K562 (cell line): ENCODE measurements at regions not wholly inside any gene's neighbourhood (a gene's known extent, or its start where the extent isn't known, plus 50 kb on each side); places are given as distances from the start of the nearest gene placed in this dataset.

ENCODE experiments used
- ATAC-seq: fragments of 200-7000 bp; cut with Tn5 transposase; 3 replicates; pipeline ENCODE4 v1.9.1; 2020; ENCODE audit warnings: moderate library complexity
- BruUV-seq: library from RNA; stranded (reverse); fragments of 400-500 nt; replicated peaks from 2 replicates; lab custom pipeline; 2021; lab: Mats Ljungman, UMichigan
- CTCF ChIA-PET: fragments of 300-600 bp; formaldehyde crosslinking; extraction: SDS; loops from one replicate; lab custom pipeline; 2021; ENCODE audit warnings: low intra/inter-chr PET ratio; lab: Yijun Ruan, JAX
- POLR2A ChIA-PET: fragments of 300-600, 350-650 bp; sonication (Branson Sonifier 250); formaldehyde crosslinking; extraction: SDS; loops from one replicate; lab custom pipeline; 2021; ENCODE audit warnings: antibody characterized with exemption, inconsistent platforms; lab: Yijun Ruan, JAX
- DNase-seq, 4 experiments: peaks; one replicate each; pipeline versions ENCODE4 v3.0.0 to v3.0.0-alpha.2; 2011 to 2018; ENCODE audit warnings: low spot score in 3 of 4, mixed read lengths in 3 of 4; ENCODE audit errors: extremely low read depth in 1 of 4
- FAIRE-seq: peaks from 2 replicates; lab custom pipeline; 2011; peaks lifted over from hg19 to GRCh38; lab: Jason Lieb, UNC
- H2AFZ ChIP-seq: 2 replicates; pipeline ENCODE4 v1.6.0; 2011; ENCODE audit warnings: low read depth, low read length, control low read depth, inconsistent platforms
- H3K27ac ChIP-seq: fragments of 200-600 bp; 3 replicates; pipeline ENCODE4 v1.8.0; 2011; ENCODE audit warnings: low read depth, mild to moderate bottlenecking, control low read depth, inconsistent platforms, low read length, moderate library complexity, mixed read lengths; ENCODE audit errors: extremely low read depth
- H3K27me3 ChIP-seq, 2 experiments: fragments of 300-600 bp in 1 of 2; 2 replicates in 1 of 2; 3 replicates in 1 of 2; pipeline versions ENCODE4 v1.6.0 to v1.8.0; 2011; ENCODE audit warnings: inconsistent platforms in 2 of 2, low read length in 2 of 2, mild to moderate bottlenecking in 1 of 2, mixed read lengths in 1 of 2, moderate library complexity in 1 of 2; ENCODE audit not compliant: control insufficient read depth in 2 of 2, insufficient read depth in 2 of 2
- H3K36me3 ChIP-seq: fragments of 300-600 bp; 3 replicates; pipeline ENCODE4 v1.8.0; 2011; ENCODE audit warnings: mild to moderate bottlenecking, low read length, inconsistent platforms; ENCODE audit not compliant: control insufficient read depth, insufficient read depth
- H3K4me1 ChIP-seq, 2 experiments: fragments of 200-600 bp in 1 of 2; replicated peaks in 1 of 2; 2 replicates in 1 of 2; 3 replicates in 1 of 2; pipeline versions ENCODE4 v1.5.1 to v1.8.0; 2011; ENCODE audit warnings: inconsistent platforms in 2 of 2, low read length in 2 of 2, mild to moderate bottlenecking in 1 of 2, mixed read lengths in 1 of 2, moderate library complexity in 1 of 2; ENCODE audit not compliant: control insufficient read depth in 2 of 2, insufficient read depth in 2 of 2
- H3K4me2 ChIP-seq: 2 replicates; pipeline ENCODE4 v1.6.1; 2011; ENCODE audit warnings: low read length, control low read depth, inconsistent platforms, mixed read lengths; ENCODE audit not compliant: insufficient read depth
- H3K4me3 ChIP-seq: fragments of 200-600 bp; sonication (generic), shearing (Covaris generic); 2 replicates; pipeline ENCODE4 v1.5.1; 2016; ENCODE audit warnings: control low read depth, inconsistent platforms
- H3K79me2 ChIP-seq: fragments of 200-600 bp; 3 replicates; pipeline ENCODE4 v1.8.0; 2011; ENCODE audit warnings: low read length, inconsistent platforms; ENCODE audit not compliant: control insufficient read depth, insufficient read depth
- H3K9ac ChIP-seq, 2 experiments: 2 replicates each; pipeline versions ENCODE4 v1.6.0 to v1.6.1; 2011; ENCODE audit warnings: low read depth in 2 of 2, low read length in 2 of 2, control low read depth in 1 of 2, inconsistent platforms in 1 of 2, mild to moderate bottlenecking in 1 of 2, mixed read lengths in 1 of 2; ENCODE audit not compliant: insufficient read depth in 1 of 2
- H3K9me1 ChIP-seq: one replicate; pipeline ENCODE4 v1.6.0; 2011; ENCODE audit warnings: inconsistent platforms, mild to moderate bottlenecking, low read length, moderate library complexity; ENCODE audit not compliant: control insufficient read depth, insufficient read depth
- H3K9me3 ChIP-seq: replicated peaks from 2 replicates; pipeline ENCODE4 v1.5.1; 2011; ENCODE audit warnings: low read depth, low read length, inconsistent platforms; ENCODE audit not compliant: control insufficient read depth, insufficient read depth
- H4K20me1 ChIP-seq: replicated peaks from 2 replicates; pipeline ENCODE4 v1.6.1; 2011; ENCODE audit warnings: low read length, inconsistent platforms, mixed read lengths; ENCODE audit not compliant: control insufficient read depth, insufficient read depth
- KDM1A ChIP-seq, 2 experiments: fragments of 450-650 bp; IDR thresholded peaks; 2 replicates each; pipeline ENCODE4 v1.6.1; 2016; ENCODE audit warnings: mild to moderate bottlenecking in 2 of 2
- POU5F1 ChIP-seq: fragments of 150-350 bp; IDR thresholded peaks from 2 replicates; pipeline ENCODE4 v1.6.1; 2014; ENCODE audit warnings: borderline replicate concordance, low read length, low read depth, mild to moderate bottlenecking; ENCODE audit not compliant: partially characterized antibody
- PPARD ChIP-seq: fragments of 250-450 bp; sonication (Bioruptor Pico); IDR thresholded peaks from 2 replicates; pipeline ENCODE4 v1.8.0; 2022; ENCODE audit warnings: inconsistent platforms, mild to moderate bottlenecking, moderate library complexity
- PURB ChIP-seq: sonication (generic); formaldehyde crosslinking; IDR thresholded peaks from 2 replicates; pipeline ENCODE4 v1.9.0; 2021; ENCODE audit warnings: low read depth, mild to moderate bottlenecking, missing genetic modification reagents
- ZC3H11A ChIP-seq: IDR thresholded peaks from 2 replicates; pipeline ENCODE4 v1.6.1; 2012; ENCODE audit warnings: low read depth, low read length, improper control_type of control experiment
- ZNF184 ChIP-seq: sonication (generic); formaldehyde crosslinking; IDR thresholded peaks from 2 replicates; pipeline ENCODE4 v1.5.0; 2020; ENCODE audit warnings: missing genetic modification reagents
- ZNF354B ChIP-seq: fragments of 250-450 bp; sonication (Bioruptor Pico); IDR thresholded peaks from 2 replicates; pipeline ENCODE4 v1.4.0; 2020
- ZZZ3 ChIP-seq: fragments of 450-650 bp; IDR thresholded peaks from 2 replicates; pipeline ENCODE4 v1.6.1; 2016; ENCODE audit warnings: antibody characterized with exemption, mild to moderate bottlenecking, moderate library complexity
- WGBS: fragments of 100-300 bp; shearing (Covaris generic); methylation state at CpG from one replicate; pipeline ENCODE4 v1.1.6; 2016; ENCODE audit warnings: low coverage, mixed read lengths; ENCODE audit not compliant: insufficient coverage; ENCODE audit errors: missing lambda C conversion rate; 5-methylcytosine and 5-hydroxymethylcytosine counted together
- in situ Hi-C: fragments of 300-500 bp; cut with MboI; formaldehyde crosslinking; loops from 4 replicates; pipeline ENCODE4 v1.15.0; 2018; ENCODE audit warnings: inconsistent platforms, mixed read lengths
- intact Hi-C: fragments of 100-400 bp; cut with micrococcal nuclease; formaldehyde crosslinking; loops from 2 replicates; pipeline ENCODE4 v1.14.2; 2022
- TF ChIP-seq, protein P1 (sequence below): fragments of 450-650 bp; IDR thresholded peaks from 2 replicates; pipeline ENCODE4 v1.6.1; 2018; ENCODE audit not compliant: partially characterized antibody

DNA sequence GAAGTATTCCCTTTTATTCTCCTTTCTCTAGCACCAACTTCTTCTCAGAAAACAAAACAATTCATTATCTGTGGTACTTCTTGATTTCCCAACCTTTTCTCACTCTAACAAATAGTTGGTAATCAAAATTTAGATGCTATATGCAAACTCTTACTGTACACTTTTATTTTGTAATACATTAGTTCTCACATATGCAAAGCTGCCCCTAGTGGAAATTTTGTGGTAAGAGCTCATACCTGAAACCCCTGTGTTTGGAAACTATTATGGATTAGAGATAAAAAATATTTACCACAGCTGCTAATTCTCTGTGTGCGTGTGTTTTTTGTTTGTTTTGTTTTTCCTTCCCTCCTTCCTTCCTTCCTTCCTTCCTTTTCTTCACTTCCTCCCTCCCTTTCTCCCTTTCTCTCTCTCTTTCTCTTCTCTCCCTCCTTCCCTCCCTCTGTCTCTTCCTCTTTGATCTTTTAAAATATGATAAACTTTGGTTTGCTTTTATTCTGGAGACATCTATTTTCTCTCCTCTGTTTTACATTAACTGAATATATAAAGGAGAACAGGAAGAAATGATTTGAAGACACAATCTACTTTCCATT lies 537.4 kb downstream of the SLITRK6 start:
- H3K9me3 ChIP-seq: no peaks in the 10 kb centered on the region
- POLR2A ChIA-PET: no interaction called here
- H3K4me1 ChIP-seq: no peaks in the 10 kb centered on the region
- intact Hi-C loops: no loop called here
- WGBS: 0% methylated on average over 1 of the region's 1 CpG
- H2AFZ ChIP-seq: no peak overlapping the region
- H3K27me3 ChIP-seq: no peaks in the 10 kb centered on the region
- no peaks in the 10 kb centered on the region for H3K79me2 ChIP-seq
- H3K27ac ChIP-seq: no peak overlapping the region
- DNase-seq: no peak
- no peak for ATAC-seq
- no peak overlapping the region for H3K4me2 ChIP-seq
- H3K9me1 ChIP-seq: no peaks in the 10 kb centered on the region
- TF ChIP-seq, protein P1, sequence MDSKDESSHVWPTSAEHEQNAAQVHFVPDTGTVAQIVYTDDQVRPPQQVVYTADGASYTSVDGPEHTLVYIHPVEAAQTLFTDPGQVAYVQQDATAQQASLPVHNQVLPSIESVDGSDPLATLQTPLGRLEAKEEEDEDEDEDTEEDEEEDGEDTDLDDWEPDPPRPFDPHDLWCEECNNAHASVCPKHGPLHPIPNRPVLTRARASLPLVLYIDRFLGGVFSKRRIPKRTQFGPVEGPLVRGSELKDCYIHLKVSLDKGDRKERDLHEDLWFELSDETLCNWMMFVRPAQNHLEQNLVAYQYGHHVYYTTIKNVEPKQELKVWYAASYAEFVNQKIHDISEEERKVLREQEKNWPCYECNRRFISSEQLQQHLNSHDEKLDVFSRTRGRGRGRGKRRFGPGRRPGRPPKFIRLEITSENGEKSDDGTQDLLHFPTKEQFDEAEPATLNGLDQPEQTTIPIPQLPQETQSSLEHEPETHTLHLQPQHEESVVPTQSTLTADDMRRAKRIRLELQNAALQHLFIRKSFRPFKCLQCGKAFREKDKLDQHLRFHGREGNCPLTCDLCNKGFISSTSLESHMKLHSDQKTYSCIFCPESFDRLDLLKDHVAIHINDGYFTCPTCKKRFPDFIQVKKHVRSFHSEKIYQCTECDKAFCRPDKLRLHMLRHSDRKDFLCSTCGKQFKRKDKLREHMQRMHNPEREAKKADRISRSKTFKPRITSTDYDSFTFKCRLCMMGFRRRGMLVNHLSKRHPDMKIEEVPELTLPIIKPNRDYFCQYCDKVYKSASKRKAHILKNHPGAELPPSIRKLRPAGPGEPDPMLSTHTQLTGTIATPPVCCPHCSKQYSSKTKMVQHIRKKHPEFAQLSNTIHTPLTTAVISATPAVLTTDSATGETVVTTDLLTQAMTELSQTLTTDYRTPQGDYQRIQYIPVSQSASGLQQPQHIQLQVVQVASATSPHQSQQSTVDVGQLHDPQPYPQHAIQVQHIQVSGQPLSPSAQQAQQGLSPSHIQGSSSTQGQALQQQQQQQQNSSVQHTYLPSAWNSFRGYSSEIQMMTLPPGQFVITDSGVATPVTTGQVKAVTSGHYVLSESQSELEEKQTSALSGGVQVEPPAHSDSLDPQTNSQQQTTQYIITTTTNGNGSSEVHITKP: no peak
- TF ChIP-seq PPARD: no peak
- no peak for TF ChIP-seq ZNF184 (CRISPR knock-in tag)
- no peak for TF ChIP-seq KDM1A (IDR thresholded peaks at IDR 0.05)
- no peak for TF ChIP-seq PURB (CRISPR knock-in tag)
- no peak for TF ChIP-seq POU5F1
- TF ChIP-seq ZZZ3: no peak
- no peak for TF ChIP-seq ZNF354B (CRISPR knock-in tag)
- TF ChIP-seq ZC3H11A: no peak
- TF ChIP-seq, all 486 proteins: peak for 0
- H3K9ac ChIP-seq: no peak overlapping the region
- CTCF ChIA-PET: no interaction called here
- H3K4me3 ChIP-seq: no peak overlapping the region
- BruUV-seq: no TSS peak
- in situ Hi-C loops: no loop called here
- no peaks in the 10 kb centered on the region for H4K20me1 ChIP-seq
- no peak for FAIRE-seq
- no peaks in the 10 kb centered on the region for H3K36me3 ChIP-seq
